HepG2 (cell line): ENCODE measurements at regions not wholly inside any gene's neighbourhood (a gene's known extent, or its start where the extent isn't known, plus 50 kb on each side); places are given as distances from the start of the nearest gene placed in this dataset.

ENCODE experiments used
- ATAC-seq: fragments of 200-7000 bp; cut with Tn5 transposase; 3 replicates; pipeline ENCODE4 v1.9.1; 2020; ENCODE audit warnings: mild to moderate bottlenecking, moderate library complexity
- BruUV-seq: library from RNA; stranded (reverse); fragments of 400-500 nt; replicated peaks from 2 replicates; lab custom pipeline; 2021; lab: Mats Ljungman, UMichigan
- CTCF ChIA-PET: fragments of 300-600 bp; formaldehyde crosslinking; extraction: SDS; loops from one replicate; lab custom pipeline; 2021; ENCODE audit warnings: low total read pairs, inconsistent platforms, low intra/inter-chr PET ratio; lab: Yijun Ruan, JAX
- POLR2A ChIA-PET: fragments of 350-600 bp; sonication (Branson Sonifier 250); formaldehyde crosslinking; loops from one replicate; lab custom pipeline; 2020; ENCODE audit warnings: antibody characterized with exemption, inconsistent platforms; lab: Yijun Ruan, JAX
- DNase-seq: peaks from one replicate; pipeline ENCODE4 v3.0.0-alpha.2; 2015; ENCODE audit warnings: low spot score
- FAIRE-seq: peaks from 3 replicates; lab custom pipeline; 2011; peaks lifted over from hg19 to GRCh38; lab: Jason Lieb, UNC
- H2AFZ ChIP-seq: one replicate; pipeline ENCODE4 v1.6.1; 2011; ENCODE audit warnings: low read length, inconsistent platforms
- H3K27ac ChIP-seq: fragments of 300-600 bp; 3 replicates; pipeline ENCODE4 v1.8.0; 2011; ENCODE audit warnings: mixed run types, mild to moderate bottlenecking, mixed read lengths, low read length, inconsistent platforms; ENCODE audit not compliant: insufficient read depth; ENCODE audit errors: extremely low read length
- H3K27me3 ChIP-seq, 2 experiments: fragments of 200-600 bp in 1 of 2; 2 replicates in 1 of 2; 3 replicates in 1 of 2; pipeline versions ENCODE4 v1.6.0 to v1.8.0; 2011; ENCODE audit warnings: low read length in 2 of 2, mild to moderate bottlenecking in 2 of 2, moderate library complexity in 2 of 2, inconsistent platforms in 1 of 2; ENCODE audit not compliant: insufficient read depth in 2 of 2, control insufficient read depth in 1 of 2
- H3K36me3 ChIP-seq, 2 experiments: fragments of 200-600 bp in 1 of 2; replicated peaks in 1 of 2; 2 replicates in 1 of 2; 3 replicates in 1 of 2; pipeline versions ENCODE4 v1.5.1 to v1.8.0; 2011; ENCODE audit warnings: low read length in 2 of 2, inconsistent platforms in 1 of 2; ENCODE audit not compliant: insufficient read depth in 2 of 2, control insufficient read depth in 1 of 2
- H3K4me1 ChIP-seq: 2 replicates; pipeline ENCODE4 v1.5.1; 2012; ENCODE audit warnings: low read length, inconsistent platforms; ENCODE audit not compliant: insufficient read depth
- H3K4me2 ChIP-seq: 2 replicates; pipeline ENCODE4 v1.6.0; 2011; ENCODE audit warnings: low read depth, low read length, inconsistent platforms
- H3K4me3 ChIP-seq, 3 experiments: fragments of 200-600 bp in 1 of 3; sonication (generic), shearing (Covaris generic) in 1 of 3; replicated peaks in 1 of 3; 2 replicates each; pipeline ENCODE4 v1.5.1; 2011 to 2016; ENCODE audit warnings: low read length in 3 of 3, inconsistent platforms in 2 of 3, low read depth in 2 of 3, mild to moderate bottlenecking in 2 of 3, control low read depth in 1 of 3, mixed read lengths in 1 of 3; ENCODE audit not compliant: insufficient read depth in 1 of 3
- H3K79me2 ChIP-seq: one replicate; pipeline ENCODE4 v1.6.1; 2011; ENCODE audit warnings: low read length, inconsistent platforms; ENCODE audit not compliant: insufficient read depth
- H3K9ac ChIP-seq: 2 replicates; pipeline ENCODE4 v1.6.0; 2011; ENCODE audit warnings: mild to moderate bottlenecking, low read depth, low read length, inconsistent platforms; ENCODE audit not compliant: insufficient read depth
- H3K9me3 ChIP-seq: 2 replicates; pipeline ENCODE4 v1.5.1; 2012; ENCODE audit warnings: mild to moderate bottlenecking, low read length
- H4K20me1 ChIP-seq: 2 replicates; pipeline ENCODE4 v1.6.0; 2011; ENCODE audit warnings: inconsistent platforms, mild to moderate bottlenecking, low read length, moderate library complexity; ENCODE audit not compliant: insufficient read depth
- ATF7 ChIP-seq, 2 experiments: fragments of 450-650 bp in 1 of 2; sonication (generic) in 1 of 2; formaldehyde crosslinking in 1 of 2; IDR thresholded peaks; 2 replicates each; pipeline versions ENCODE4 v1.4.0 to v1.6.1; 2016 to 2020; ENCODE audit warnings: antibody characterized with exemption in 1 of 2, mild to moderate bottlenecking in 1 of 2, missing genetic modification reagents in 1 of 2
- ETV5 ChIP-seq: IDR thresholded peaks from 2 replicates; pipeline ENCODE4 v1.6.1; 2018; ENCODE audit warnings: missing biosample characterization, missing genetic modification reagents, inconsistent platforms, borderline replicate concordance
- KDM6A ChIP-seq: IDR thresholded peaks from 2 replicates; pipeline ENCODE4 v1.6.1; 2016; ENCODE audit warnings: low read depth
- ZNF121 ChIP-seq: sonication (generic); formaldehyde crosslinking; IDR thresholded peaks from 2 replicates; pipeline ENCODE4 v1.5.0; 2020; ENCODE audit warnings: mild to moderate bottlenecking, missing genetic modification reagents
- ZNF430 ChIP-seq: sonication (generic); formaldehyde crosslinking; IDR thresholded peaks from 2 replicates; pipeline ENCODE4 v1.9.0; 2021; ENCODE audit warnings: mild to moderate bottlenecking, missing genetic modification reagents
- WGBS: methylation state at CpG from one replicate; pipeline ENCODE4 v1.1.6; 2017; ENCODE audit warnings: low lambda C conversion rate; 5-methylcytosine and 5-hydroxymethylcytosine counted together
- in situ Hi-C: cut with HindIII; loops from 2 replicates; pipeline ENCODE4 v1.10.0; 2017; ENCODE audit warnings: low pct_unique_long_range_greater_than_20kb; ENCODE audit not compliant: extremely low pct_ligation_motif_present
- intact Hi-C: fragments of 100-400 bp; cut with micrococcal nuclease; formaldehyde crosslinking; loops from one replicate; pipeline ENCODE4 v1.10.0; 2022; ENCODE audit not compliant: unreplicated experiment

DNA sequence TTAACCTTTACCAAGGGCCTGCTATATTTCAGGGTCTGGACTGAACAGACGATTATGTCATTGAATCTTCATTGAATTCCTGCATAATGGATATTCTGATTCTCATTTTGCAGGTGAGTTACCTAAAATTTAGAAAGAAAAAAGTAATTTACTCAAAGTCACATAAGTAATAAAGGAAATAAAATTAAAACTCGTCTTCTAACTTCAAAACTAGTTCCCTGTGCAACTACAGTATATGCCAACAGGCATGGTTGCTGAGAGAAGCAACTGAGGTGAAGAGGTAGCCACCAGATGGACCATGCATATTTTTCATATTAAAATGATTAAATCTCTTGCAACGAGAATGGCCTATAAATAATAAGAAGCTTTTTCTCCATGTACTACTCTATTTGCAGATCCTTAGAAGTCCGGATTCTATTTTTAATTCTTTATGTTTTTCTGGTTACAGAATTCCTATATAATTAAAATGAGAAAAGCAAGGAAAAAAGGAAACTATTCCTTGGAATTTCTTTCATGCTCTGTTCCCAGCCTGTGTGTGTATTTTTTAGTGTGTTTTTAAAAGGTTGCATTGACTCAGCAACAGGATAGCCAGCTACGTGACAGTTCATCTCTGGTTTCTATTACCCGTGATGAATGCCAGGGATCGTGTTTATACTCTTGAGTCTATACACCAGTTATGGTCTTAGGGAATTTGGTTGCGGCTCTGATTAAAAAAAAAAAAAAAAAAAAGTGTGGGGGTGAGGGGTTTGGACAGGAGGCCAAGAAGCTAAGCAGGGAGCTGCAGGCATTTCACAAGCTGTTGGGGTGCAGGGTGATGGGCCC is 186.8 kb downstream of the ETS1 start:
- Histone ChIP-seq H3K4me1 (no peaks in the 10 kb centered on the region), H3K79me2 (no peaks in the 10 kb centered on the region), H3K27me3 (0 out of 5 replicates have a peak, but pooled peaks cover 0 to 2% of the 10 kb centered on the region in 2 experiments), H2AFZ (no peak overlapping the region), H3K9ac (no peak overlapping the region), H3K9me3 (no peaks in the 10 kb centered on the region), H3K4me3 (no peak overlapping the region), H4K20me1 (no peaks in the 10 kb centered on the region), H3K36me3 (no peaks in the 10 kb centered on the region), H3K27ac (no peak overlapping the region), H3K4me2 (no peak overlapping the region)
- intact Hi-C loops (no loop called here), in situ Hi-C loops (no loop called here)
- no peak for FAIRE-seq
- no peak for ATAC-seq
- 8% methylated on average over 8 of the region's 8 CpGs for WGBS
- no TSS peak for BruUV-seq
- no peak for DNase-seq
- ChIA-PET POLR2A (no interaction called here), CTCF (no interaction called here)
- TF ChIP-seq KDM6A (no peak), ZNF121 (CRISPR knock-in tag) (no peak)

DNA sequence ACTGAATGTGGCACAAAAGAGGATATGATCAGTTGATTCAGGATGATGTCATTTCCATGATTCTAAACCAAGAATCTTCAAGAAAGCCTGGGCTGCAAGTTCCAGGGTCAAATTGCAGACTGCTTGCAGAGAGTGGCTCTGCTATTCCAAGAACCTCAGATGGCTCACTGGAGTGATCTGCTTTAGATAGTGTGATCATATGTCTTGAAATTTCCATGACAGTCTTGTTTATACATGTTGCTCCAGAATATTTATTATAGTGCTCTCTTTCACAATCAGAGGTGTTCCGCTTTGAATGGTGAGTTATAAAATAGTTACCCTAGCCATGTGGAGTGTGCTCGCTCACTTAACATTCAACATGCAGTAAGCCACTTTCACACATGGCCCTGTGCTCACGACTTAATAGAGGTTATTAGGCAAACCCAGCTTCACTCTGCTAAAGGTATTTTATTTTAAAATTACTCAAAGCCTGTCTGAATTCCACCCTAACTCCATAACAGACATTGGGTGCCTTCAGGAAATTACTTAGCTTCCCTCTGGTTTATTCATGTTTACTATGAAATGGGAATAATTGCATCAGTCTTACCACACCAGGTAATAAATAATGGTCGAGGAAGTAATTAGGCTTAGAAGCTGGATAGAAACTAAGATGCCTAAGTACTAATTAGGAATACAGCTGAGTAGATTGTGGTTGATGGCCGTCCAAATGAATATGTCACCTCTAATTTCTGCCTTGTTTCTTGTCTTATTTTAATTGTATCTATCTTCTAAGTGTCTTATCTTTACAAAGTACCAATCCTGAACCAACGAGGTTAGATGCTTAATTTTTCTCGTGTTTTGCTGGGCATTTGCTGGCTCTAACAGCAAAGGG is 187.9 kb downstream of the ETS1 start:
- Histone ChIP-seq H3K36me3 (no peaks in the 10 kb centered on the region), H3K4me3 (no peak overlapping the region), H2AFZ (no peak overlapping the region), H3K9me3 (no peaks in the 10 kb centered on the region), H3K27me3 (0 out of 5 replicates have a peak, but pooled peaks cover 0 to 2% of the 10 kb centered on the region in 2 experiments), H3K9ac (no peak overlapping the region), H3K4me2 (no peak overlapping the region), H3K4me1 (no peaks in the 10 kb centered on the region), H4K20me1 (no peaks in the 10 kb centered on the region), H3K27ac (no peak overlapping the region), H3K79me2 (no peaks in the 10 kb centered on the region)
- POLR2A ChIA-PET = no interaction called here
- DNase-seq = no peak
- ATAC-seq = no peak
- WGBS = 12% methylated on average over 7 of the region's 7 CpGs
- intact Hi-C loops = no loop called here
- in situ Hi-C loops = no loop called here
- CTCF ChIA-PET = no interaction called here
- BruUV-seq = no TSS peak
- TF ChIP-seq ETV5 (CRISPR knock-in tag) (no peak), ATF7 (IDR thresholded peaks at IDR 0.05) (peak; percentile 54), ATF7 (CRISPR knock-in tag; IDR thresholded peaks at IDR 0.05) (no peak), ZNF430 (CRISPR knock-in tag) (no peak)
- FAIRE-seq = no peak
